ENCODE measurements at regions not wholly inside any gene's neighbourhood (a gene's known extent, or its start where the extent isn't known, plus 50 kb on each side); places are given as distances from the start of the nearest gene placed in this dataset.

DNA sequence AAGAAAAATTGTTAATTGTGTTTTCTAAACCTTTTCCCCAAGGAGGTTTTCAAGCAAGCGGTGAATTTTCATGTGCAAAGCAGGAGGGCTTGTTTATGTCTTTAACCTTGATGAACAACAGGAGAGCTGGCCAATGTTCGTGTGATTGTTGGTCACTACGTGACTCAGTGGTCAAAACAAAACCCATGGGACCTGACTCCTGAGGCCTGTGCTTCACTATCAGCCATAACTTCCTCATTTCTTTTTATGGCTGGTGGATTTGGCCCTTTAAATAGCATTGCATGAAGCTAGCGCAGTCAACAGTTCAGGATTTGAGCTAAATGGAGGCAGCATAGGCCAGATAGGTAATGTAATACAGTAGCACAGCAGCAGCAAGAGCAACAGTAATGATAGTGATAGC, 80.5 kb downstream of the MID1IP1 start:
- Histone ChIP-seq H4K8ac (ENCODE audit: low read length) (no peak overlapping the region), H3K4me3 (ENCODE audit: insufficient read depth in 1 of 2, low read depth in 1 of 2, low read length in 2 of 2) (no peak overlapping the region), H2AFZ (ENCODE audit: low read depth, low read length) (no peak overlapping the region), H3K27ac (ENCODE audit: low read length, poor library complexity, severe bottlenecking) (no peak overlapping the region), H3K27me3 (ENCODE audit: control insufficient read depth in 1 of 2, insufficient read depth in 1 of 2, low read length in 2 of 2) (no peaks in the 10 kb centered on the region), H3K4ac (ENCODE audit: low read depth in 1 of 2, low read length in 2 of 2) (no peak overlapping the region), H3K4me1 (ENCODE audit: control insufficient read depth, insufficient read depth, low read depth, low read length) (no peaks in the 10 kb centered on the region), H3K9me3 (ENCODE audit: control insufficient read depth, low read length) (peaks cover 10% of the 10 kb centered on the region), H3K4me2 (ENCODE audit: low read length, poor library complexity, severe bottlenecking) (no peak overlapping the region), H2BK5ac (ENCODE audit: low read depth, low read length, poor library complexity, severe bottlenecking) (no peak overlapping the region), H2BK15ac (ENCODE audit: low read depth, poor library complexity, severe bottlenecking) (no peak overlapping the region), H2BK12ac (ENCODE audit: low read length in 2 of 2) (no peak overlapping the region), H2BK120ac (ENCODE audit: low read depth, low read length) (no peak overlapping the region), H3K9ac (ENCODE audit: low read length) (no peak overlapping the region), H2AK5ac (ENCODE audit: low read length, severe bottlenecking) (no peak overlapping the region), H3K18ac (ENCODE audit: low read depth in 1 of 2, low read length in 2 of 2) (no peak overlapping the region), H3K14ac (ENCODE audit: low read length in 2 of 2) (no peak overlapping the region), H3K79me1 (replicated peaks; ENCODE audit: low read length, poor library complexity, severe bottlenecking) (no peaks in the 10 kb centered on the region), H3K23ac (ENCODE audit: low read length in 2 of 2) (no peak overlapping the region), H4K91ac (ENCODE audit: low read length) (no peak overlapping the region), H3K36me3 (ENCODE audit: control insufficient read depth in 1 of 2, insufficient read depth in 2 of 2, low read depth in 1 of 2, low read length in 2 of 2) (no peaks in the 10 kb centered on the region)
- 57% methylated on average over 4 of the region's 4 CpGs for WGBS
- DNase-seq: no peak

DNA sequence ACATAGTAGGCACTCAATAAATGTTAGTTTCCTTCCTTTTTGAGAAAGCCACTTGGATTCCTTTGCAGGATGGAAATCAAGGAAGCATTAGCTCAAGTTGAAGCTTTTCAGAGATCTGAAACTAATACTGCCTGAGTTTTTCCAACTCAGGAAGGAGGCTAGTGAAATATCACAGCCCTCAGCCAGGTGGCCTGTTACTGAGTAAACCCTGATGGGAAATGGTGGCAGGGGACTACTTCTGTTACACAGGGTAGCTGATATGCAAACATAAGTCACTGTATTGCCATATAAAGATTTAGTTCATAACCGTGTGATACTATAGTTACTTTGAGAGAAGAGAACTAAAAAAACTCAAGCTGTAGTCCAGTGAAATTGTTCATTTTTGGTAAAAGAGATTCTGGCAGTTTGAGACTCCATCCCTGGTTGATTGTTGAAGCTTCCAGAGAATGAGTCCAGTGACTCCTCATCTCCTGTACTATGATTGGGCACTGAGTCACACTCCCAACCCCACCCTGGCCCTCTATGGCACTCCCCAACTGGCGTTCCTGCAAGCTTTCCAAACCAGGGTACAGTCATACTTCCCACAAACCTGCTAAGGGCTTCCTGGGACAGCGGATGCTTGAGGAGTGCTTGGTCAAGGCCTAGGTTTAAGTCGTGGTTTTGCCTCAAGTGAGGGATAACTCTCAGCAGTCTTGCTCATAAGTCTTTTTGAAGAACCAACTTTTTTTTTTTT, 81.8 kb downstream of the MID1IP1 start:
- H3K4ac ChIP-seq (ENCODE audit: low read depth in 1 of 2, low read length in 2 of 2): no peak overlapping the region
- peak overlapping the region; percentile 74 for H3K9ac ChIP-seq (ENCODE audit: low read length)
- no peaks in the 10 kb centered on the region for H3K4me1 ChIP-seq (ENCODE audit: control insufficient read depth, insufficient read depth, low read depth, low read length)
- H3K23ac ChIP-seq (ENCODE audit: low read length in 2 of 2): no peak overlapping the region
- peak; percentile 63 for DNase-seq
- H2AFZ ChIP-seq (ENCODE audit: low read depth, low read length): no peak overlapping the region
- H2AK5ac ChIP-seq (ENCODE audit: low read length, severe bottlenecking): no peak overlapping the region
- no peaks in the 10 kb centered on the region for H3K79me1 ChIP-seq (replicated peaks; ENCODE audit: low read length, poor library complexity, severe bottlenecking)
- no peak overlapping the region for H3K14ac ChIP-seq (ENCODE audit: low read length in 2 of 2)
- H3K27ac ChIP-seq (ENCODE audit: low read length, poor library complexity, severe bottlenecking): no peak overlapping the region
- no peak overlapping the region for H4K91ac ChIP-seq (ENCODE audit: low read length)
- H3K36me3 ChIP-seq (ENCODE audit: control insufficient read depth in 1 of 2, insufficient read depth in 2 of 2, low read depth in 1 of 2, low read length in 2 of 2): no peaks in the 10 kb centered on the region
- peaks cover 10% of the 10 kb centered on the region for H3K9me3 ChIP-seq (ENCODE audit: control insufficient read depth, low read length)
- no peak overlapping the region for H2BK120ac ChIP-seq (ENCODE audit: low read depth, low read length)
- peak overlapping the region; percentile 48 for H2BK15ac ChIP-seq (ENCODE audit: low read depth, poor library complexity, severe bottlenecking)
- peak overlapping the region; percentile 82 for H4K8ac ChIP-seq (ENCODE audit: low read length)
- H3K27me3 ChIP-seq (ENCODE audit: control insufficient read depth in 1 of 2, insufficient read depth in 1 of 2, low read length in 2 of 2): no peaks in the 10 kb centered on the region
- H3K4me2 ChIP-seq (ENCODE audit: low read length, poor library complexity, severe bottlenecking): no peak overlapping the region
- H3K18ac ChIP-seq (ENCODE audit: low read depth in 1 of 2, low read length in 2 of 2): no peak overlapping the region
- no peak overlapping the region for H3K4me3 ChIP-seq (ENCODE audit: insufficient read depth in 1 of 2, low read depth in 1 of 2, low read length in 2 of 2)
- no peak overlapping the region for H2BK12ac ChIP-seq (ENCODE audit: low read length in 2 of 2)
- WGBS: 100% methylated on average over 1 of the region's 4 CpGs
- no peak overlapping the region for H2BK5ac ChIP-seq (ENCODE audit: low read depth, low read length, poor library complexity, severe bottlenecking)

DNA sequence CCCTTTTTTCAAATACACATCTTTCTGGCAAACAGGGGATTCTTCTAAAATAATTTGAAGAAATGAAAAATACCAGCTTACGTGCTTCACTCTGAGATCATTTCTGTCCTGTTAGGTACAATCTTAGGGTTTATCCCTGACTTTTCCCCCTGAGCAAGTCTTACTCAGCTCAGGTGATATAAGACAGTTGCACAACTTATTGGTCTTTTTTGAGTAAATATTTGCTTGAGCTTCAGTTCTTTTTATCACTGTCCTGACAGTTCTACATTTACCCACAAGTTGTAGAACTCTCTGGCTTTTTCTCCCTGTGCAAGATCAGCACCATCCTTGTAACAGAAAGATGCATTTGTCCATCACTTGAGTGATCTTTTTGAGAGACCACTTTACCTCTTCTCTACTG, 84.9 kb downstream of the MID1IP1 start:
- H3K27me3 ChIP-seq (ENCODE audit: control insufficient read depth in 1 of 2, insufficient read depth in 1 of 2, low read length in 2 of 2): no peaks in the 10 kb centered on the region
- no peak overlapping the region for H3K9ac ChIP-seq (ENCODE audit: low read length)
- no peak overlapping the region for H2BK12ac ChIP-seq (ENCODE audit: low read length in 2 of 2)
- H3K27ac ChIP-seq (ENCODE audit: low read length, poor library complexity, severe bottlenecking): no peak overlapping the region
- WGBS: no CpG with 5 or more reads among the region's 1 CpG
- no peak overlapping the region for H2BK5ac ChIP-seq (ENCODE audit: low read depth, low read length, poor library complexity, severe bottlenecking)
- no peak overlapping the region for H4K91ac ChIP-seq (ENCODE audit: low read length)
- no peak overlapping the region for H4K8ac ChIP-seq (ENCODE audit: low read length)
- DNase-seq: no peak
- H3K23ac ChIP-seq (ENCODE audit: low read length in 2 of 2): no peak overlapping the region
- peaks cover 10% of the 10 kb centered on the region for H3K9me3 ChIP-seq (ENCODE audit: control insufficient read depth, low read length)
- H2BK120ac ChIP-seq (ENCODE audit: low read depth, low read length): no peak overlapping the region
- H2AFZ ChIP-seq (ENCODE audit: low read depth, low read length): no peak overlapping the region
- H3K79me1 ChIP-seq (replicated peaks; ENCODE audit: low read length, poor library complexity, severe bottlenecking): no peaks in the 10 kb centered on the region
- no peak overlapping the region for H3K4me3 ChIP-seq (ENCODE audit: insufficient read depth in 1 of 2, low read depth in 1 of 2, low read length in 2 of 2)
- no peaks in the 10 kb centered on the region for H3K36me3 ChIP-seq (ENCODE audit: control insufficient read depth in 1 of 2, insufficient read depth in 2 of 2, low read depth in 1 of 2, low read length in 2 of 2)
- H2BK15ac ChIP-seq (ENCODE audit: low read depth, poor library complexity, severe bottlenecking): no peak overlapping the region
- H3K14ac ChIP-seq (ENCODE audit: low read length in 2 of 2): no peak overlapping the region
- H2AK5ac ChIP-seq (ENCODE audit: low read length, severe bottlenecking): no peak overlapping the region
- no peak overlapping the region for H3K4me2 ChIP-seq (ENCODE audit: low read length, poor library complexity, severe bottlenecking)
- no peaks in the 10 kb centered on the region for H3K4me1 ChIP-seq (ENCODE audit: control insufficient read depth, insufficient read depth, low read depth, low read length)
- H3K4ac ChIP-seq (ENCODE audit: low read depth in 1 of 2, low read length in 2 of 2): no peak overlapping the region
- no peak overlapping the region for H3K18ac ChIP-seq (ENCODE audit: low read depth in 1 of 2, low read length in 2 of 2)

DNA sequence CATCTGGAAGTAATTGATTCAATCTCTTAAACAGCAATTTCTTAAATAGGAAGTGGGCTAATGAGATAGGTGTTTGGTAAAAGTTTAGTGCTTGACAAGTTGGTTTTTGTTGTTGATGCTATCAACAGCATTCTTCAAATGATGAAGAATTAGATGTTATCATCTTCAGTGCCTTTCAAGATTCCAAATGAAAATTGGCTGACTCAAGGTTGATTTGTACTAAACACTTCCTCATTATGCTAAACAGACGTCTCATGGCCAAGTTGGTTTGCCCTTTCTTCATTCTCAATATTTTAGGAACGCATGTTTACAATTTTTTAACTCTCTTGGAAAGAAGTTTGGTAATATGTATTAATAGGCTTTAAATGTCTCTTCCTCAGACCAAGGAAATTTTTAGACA, 86.0 kb downstream of the MID1IP1 start:
- H3K27ac ChIP-seq (ENCODE audit: low read length, poor library complexity, severe bottlenecking): no peak overlapping the region
- WGBS: no CpG with 5 or more reads among the region's 2 CpGs
- H3K79me1 ChIP-seq (replicated peaks; ENCODE audit: low read length, poor library complexity, severe bottlenecking): no peaks in the 10 kb centered on the region
- no peak overlapping the region for H2BK12ac ChIP-seq (ENCODE audit: low read length in 2 of 2)
- no peaks in the 10 kb centered on the region for H3K36me3 ChIP-seq (ENCODE audit: control insufficient read depth in 1 of 2, insufficient read depth in 2 of 2, low read depth in 1 of 2, low read length in 2 of 2)
- DNase-seq: no peak
- H3K4ac ChIP-seq (ENCODE audit: low read depth in 1 of 2, low read length in 2 of 2): no peak overlapping the region
- H4K91ac ChIP-seq (ENCODE audit: low read length): no peak overlapping the region
- no peak overlapping the region for H2AK5ac ChIP-seq (ENCODE audit: low read length, severe bottlenecking)
- H3K18ac ChIP-seq (ENCODE audit: low read depth in 1 of 2, low read length in 2 of 2): no peak overlapping the region
- H3K14ac ChIP-seq (ENCODE audit: low read length in 2 of 2): no peak overlapping the region
- no peak overlapping the region for H3K4me3 ChIP-seq (ENCODE audit: insufficient read depth in 1 of 2, low read depth in 1 of 2, low read length in 2 of 2)
- H3K23ac ChIP-seq (ENCODE audit: low read length in 2 of 2): no peak overlapping the region
- H2AFZ ChIP-seq (ENCODE audit: low read depth, low read length): no peak overlapping the region
- H2BK120ac ChIP-seq (ENCODE audit: low read depth, low read length): no peak overlapping the region
- no peak overlapping the region for H3K9ac ChIP-seq (ENCODE audit: low read length)
- H2BK15ac ChIP-seq (ENCODE audit: low read depth, poor library complexity, severe bottlenecking): no peak overlapping the region
- H3K4me2 ChIP-seq (ENCODE audit: low read length, poor library complexity, severe bottlenecking): no peak overlapping the region
- peaks cover 2% of the 10 kb centered on the region for H3K4me1 ChIP-seq (ENCODE audit: control insufficient read depth, insufficient read depth, low read depth, low read length)
- H2BK5ac ChIP-seq (ENCODE audit: low read depth, low read length, poor library complexity, severe bottlenecking): no peak overlapping the region
- no peak overlapping the region for H4K8ac ChIP-seq (ENCODE audit: low read length)
- H3K27me3 ChIP-seq (ENCODE audit: control insufficient read depth in 1 of 2, insufficient read depth in 1 of 2, low read length in 2 of 2): no peaks in the 10 kb centered on the region
- peaks cover 10% of the 10 kb centered on the region for H3K9me3 ChIP-seq (ENCODE audit: control insufficient read depth, low read length)
